ENCODE measurements at regions not wholly inside any gene's neighbourhood (a gene's known extent, or its start where the extent isn't known, plus 50 kb on each side); places are given as distances from the start of the nearest gene placed in this dataset.

DNA sequence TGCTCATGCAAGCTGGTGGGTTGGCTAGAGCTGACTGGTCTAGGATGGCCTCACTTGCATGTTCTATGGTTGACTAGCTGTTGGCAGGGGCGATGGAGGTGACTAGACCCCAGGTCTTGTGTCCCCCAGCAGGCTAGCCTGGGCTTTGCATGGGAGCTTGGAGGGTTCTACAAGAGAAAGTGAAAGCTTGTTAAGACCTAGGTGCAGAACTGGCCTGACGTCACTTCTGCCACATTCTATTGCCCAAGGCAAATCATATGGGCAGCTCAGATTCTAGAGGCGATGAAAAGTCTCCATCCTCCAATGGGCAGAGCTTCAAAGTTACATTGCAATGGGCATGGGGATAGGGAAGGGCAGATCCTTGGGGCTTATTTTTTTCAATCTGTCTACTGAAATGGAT lies 170.9 kb downstream of the MIAT start:
- Mint-ChIP-seq H3K9me3 (no peaks in the 10 kb centered on the region), H3K36me3 (ENCODE audit: low read depth) (no peaks in the 10 kb centered on the region), H3K27ac (ENCODE audit: unreplicated experiment) (no peak overlapping the region), H3K27me3 (ENCODE audit: low read depth) (no peaks in the 10 kb centered on the region), H3K4me1 (no peaks in the 10 kb centered on the region), H3K4me3 (no peak overlapping the region)
- TF ChIP-seq, protein P1, sequence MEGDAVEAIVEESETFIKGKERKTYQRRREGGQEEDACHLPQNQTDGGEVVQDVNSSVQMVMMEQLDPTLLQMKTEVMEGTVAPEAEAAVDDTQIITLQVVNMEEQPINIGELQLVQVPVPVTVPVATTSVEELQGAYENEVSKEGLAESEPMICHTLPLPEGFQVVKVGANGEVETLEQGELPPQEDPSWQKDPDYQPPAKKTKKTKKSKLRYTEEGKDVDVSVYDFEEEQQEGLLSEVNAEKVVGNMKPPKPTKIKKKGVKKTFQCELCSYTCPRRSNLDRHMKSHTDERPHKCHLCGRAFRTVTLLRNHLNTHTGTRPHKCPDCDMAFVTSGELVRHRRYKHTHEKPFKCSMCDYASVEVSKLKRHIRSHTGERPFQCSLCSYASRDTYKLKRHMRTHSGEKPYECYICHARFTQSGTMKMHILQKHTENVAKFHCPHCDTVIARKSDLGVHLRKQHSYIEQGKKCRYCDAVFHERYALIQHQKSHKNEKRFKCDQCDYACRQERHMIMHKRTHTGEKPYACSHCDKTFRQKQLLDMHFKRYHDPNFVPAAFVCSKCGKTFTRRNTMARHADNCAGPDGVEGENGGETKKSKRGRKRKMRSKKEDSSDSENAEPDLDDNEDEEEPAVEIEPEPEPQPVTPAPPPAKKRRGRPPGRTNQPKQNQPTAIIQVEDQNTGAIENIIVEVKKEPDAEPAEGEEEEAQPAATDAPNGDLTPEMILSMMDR (conservative IDR thresholded peaks at IDR 0.05) = no peak
- DNase-seq (ENCODE audit: low read depth, low spot score) = no peak

DNA sequence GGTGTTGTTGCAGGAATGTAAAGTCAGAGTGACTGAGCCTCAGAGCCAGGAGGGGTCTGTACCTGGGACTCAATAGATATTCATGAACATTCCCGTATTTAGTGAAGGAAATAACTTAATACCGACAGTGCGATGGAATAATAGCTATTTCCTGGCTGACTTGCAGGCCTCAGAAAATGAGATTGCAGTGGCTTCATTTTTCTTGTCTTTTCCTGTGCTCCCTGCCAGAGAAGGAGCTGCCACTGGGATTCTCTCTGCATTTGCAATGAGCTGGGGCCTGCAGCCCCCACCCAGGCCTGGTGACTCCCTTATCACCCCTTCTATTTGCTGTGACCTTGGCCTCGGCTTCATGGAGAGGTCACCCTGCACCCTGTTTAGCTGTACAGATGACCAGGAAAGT lies 173.4 kb downstream of the MIAT start:
- DNase-seq (ENCODE audit: low read depth, low spot score) = no peak
- H3K4me3 Mint-ChIP-seq = no peak overlapping the region
- no peaks in the 10 kb centered on the region for H3K27me3 Mint-ChIP-seq (ENCODE audit: low read depth)
- no peaks in the 10 kb centered on the region for H3K36me3 Mint-ChIP-seq (ENCODE audit: low read depth)
- H3K9me3 Mint-ChIP-seq = no peaks in the 10 kb centered on the region
- no peaks in the 10 kb centered on the region for H3K4me1 Mint-ChIP-seq
- TF ChIP-seq, protein P1 (conservative IDR thresholded peaks at IDR 0.05) = no peak
- no peak overlapping the region for H3K27ac Mint-ChIP-seq (ENCODE audit: unreplicated experiment)

DNA sequence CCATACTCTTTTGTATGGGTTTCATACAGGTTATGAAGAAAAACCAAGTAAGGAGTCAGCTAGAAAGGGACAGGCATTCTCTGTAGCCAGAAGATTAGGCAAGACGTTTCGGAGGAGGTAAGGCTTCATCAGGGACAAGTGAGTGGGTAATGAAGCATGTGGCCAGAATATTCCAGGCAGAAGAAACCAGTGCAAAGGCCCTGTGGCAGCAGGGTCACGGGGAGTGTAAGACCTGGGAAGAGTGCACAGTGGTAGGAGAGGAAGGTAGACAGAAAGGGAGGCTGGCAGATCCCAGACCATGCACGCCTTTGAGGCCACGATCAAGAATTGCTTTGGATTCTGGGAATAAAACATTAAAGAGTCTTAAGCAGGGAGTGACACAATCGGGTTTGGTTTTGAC lies 177.6 kb downstream of the MIAT start:
- no peak overlapping the region for H3K27ac Mint-ChIP-seq (ENCODE audit: unreplicated experiment)
- H3K4me3 Mint-ChIP-seq = no peak overlapping the region
- DNase-seq (ENCODE audit: low read depth, low spot score) = no peak
- H3K36me3 Mint-ChIP-seq (ENCODE audit: low read depth) = no peaks in the 10 kb centered on the region
- no peaks in the 10 kb centered on the region for H3K9me3 Mint-ChIP-seq
- H3K27me3 Mint-ChIP-seq (ENCODE audit: low read depth) = no peaks in the 10 kb centered on the region
- TF ChIP-seq, protein P1 (conservative IDR thresholded peaks at IDR 0.05) = no peak
- H3K4me1 Mint-ChIP-seq = peaks cover 9% of the 10 kb centered on the region

DNA sequence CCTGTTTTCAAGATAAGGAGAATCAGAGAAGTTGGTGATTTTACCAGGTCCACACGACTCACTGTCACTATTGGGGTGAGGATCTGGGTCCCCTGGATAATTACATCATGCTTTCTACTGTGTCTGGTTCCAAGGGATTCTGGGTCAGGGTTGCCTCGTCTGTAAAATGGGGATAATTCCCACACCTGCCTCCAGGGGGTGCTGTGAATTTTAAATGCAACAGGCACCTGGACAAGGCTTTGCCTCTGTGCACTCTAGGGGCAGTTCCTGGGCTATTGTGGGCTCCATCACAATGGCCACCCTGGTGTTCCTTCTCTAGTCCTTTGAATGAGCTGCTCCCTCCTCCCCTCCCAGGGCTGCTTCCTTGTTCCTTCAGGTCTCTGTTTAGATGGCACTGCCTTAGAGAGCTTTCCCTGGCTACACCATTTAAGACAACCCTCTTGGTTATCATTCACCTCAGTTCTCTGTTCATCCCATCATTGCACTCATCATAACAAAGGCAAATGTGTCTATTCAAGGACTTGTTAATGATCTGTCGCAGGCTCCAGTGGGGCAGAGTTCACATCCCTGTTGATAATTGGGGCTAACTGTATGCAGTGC lies 178.6 kb downstream of the MIAT start:
- Mint-ChIP-seq H3K27me3 (ENCODE audit: low read depth) (no peaks in the 10 kb centered on the region), H3K4me3 (no peak overlapping the region), H3K36me3 (ENCODE audit: low read depth) (no peaks in the 10 kb centered on the region), H3K9me3 (no peaks in the 10 kb centered on the region), H3K4me1 (peaks cover 15% of the 10 kb centered on the region), H3K27ac (ENCODE audit: unreplicated experiment) (no peak overlapping the region)
- TF ChIP-seq, protein P1 (conservative IDR thresholded peaks at IDR 0.05) = peak; percentile 72
- DNase-seq (ENCODE audit: low read depth, low spot score) = peak; percentile 59

DNA sequence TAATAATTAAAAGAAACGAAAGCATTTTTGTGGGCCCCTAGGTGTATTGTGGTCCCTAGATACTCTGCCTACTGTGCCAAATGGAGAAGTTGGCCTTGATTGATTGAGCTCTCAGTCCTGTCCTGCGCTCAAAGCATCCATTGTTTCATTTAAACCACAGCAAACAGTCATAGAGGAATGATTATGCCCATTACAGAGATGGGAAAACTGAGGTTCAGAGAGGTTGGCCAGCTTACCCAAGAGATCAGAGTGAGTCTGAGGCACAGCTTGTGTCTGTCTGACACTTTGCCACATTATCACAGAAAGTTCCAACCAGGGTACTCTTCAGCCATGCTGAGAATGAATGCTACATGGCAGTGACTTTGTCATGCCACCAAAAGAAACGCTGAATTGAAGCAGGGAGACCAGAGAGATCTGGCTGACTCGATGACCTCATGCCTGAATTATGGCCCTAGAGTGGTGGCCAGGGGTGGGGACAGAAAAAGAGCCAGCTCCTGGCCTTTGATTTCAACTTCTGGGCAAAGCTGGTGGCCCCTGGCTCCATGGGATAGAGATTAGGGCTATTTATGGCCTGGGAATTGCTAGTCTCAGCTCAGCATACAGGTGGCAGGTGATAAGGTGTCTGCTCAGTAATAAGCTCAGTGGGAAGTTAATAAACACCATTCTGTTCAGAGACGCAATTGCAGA lies 180.5 kb downstream of the MIAT start:
- no peak overlapping the region for H3K27ac Mint-ChIP-seq (ENCODE audit: unreplicated experiment)
- no peak for DNase-seq (ENCODE audit: low read depth, low spot score)
- TF ChIP-seq, protein P1 (conservative IDR thresholded peaks at IDR 0.05) = no peak
- no peak overlapping the region for H3K4me3 Mint-ChIP-seq
- H3K36me3 Mint-ChIP-seq (ENCODE audit: low read depth) = no peaks in the 10 kb centered on the region
- no peaks in the 10 kb centered on the region for H3K27me3 Mint-ChIP-seq (ENCODE audit: low read depth)
- peaks cover 15% of the 10 kb centered on the region for H3K4me1 Mint-ChIP-seq
- no peaks in the 10 kb centered on the region for H3K9me3 Mint-ChIP-seq
